Gastrocnemius medialis (tissue), 4 donors: ENCODE measurements at regions not wholly inside any gene's neighbourhood (a gene's known extent, or its start where the extent isn't known, plus 50 kb on each side); places are given as distances from the start of the nearest gene placed in this dataset.
"Not testable (repeated sequence)": the region's sequence is repeated elsewhere in the genome, so short reads cannot be mapped to it uniquely, and the experiment has no call there.

ENCODE experiments used
- ATAC-seq, 2 donors: fragments of 150-250 bp; one replicate each; pipeline ENCODE4 v1.9.1; 2016
- DNase-seq, 2 donors: peaks; one replicate each; pipeline ENCODE4 v3.0.0-alpha.2; 2019
- H3K27ac ChIP-seq, 4 donors: fragments of 200-600 bp; sonication (generic); 1 replicate in 1 of 4; 2 replicates in 3 of 4; pipeline ENCODE4 v1.5.1; 2016 to 2018; ENCODE audit warnings: mild to moderate bottlenecking in 2 of 4, moderate library complexity in 1 of 4
- H3K27me3 ChIP-seq, 3 donors: fragments of 200-600 bp; sonication (generic) in 2 of 3; 1 replicate in 1 of 3; 2 replicates in 2 of 3; pipeline versions ENCODE4 v1.5.1 to v1.6.0; 2016 to 2019; ENCODE audit warnings: mild to moderate bottlenecking in 1 of 3, moderate library complexity in 1 of 3
- H3K36me3 ChIP-seq, 2 donors: fragments of 200-600 bp; sonication (generic) in 1 of 2; one replicate each; pipeline ENCODE4 v1.5.1; 2017 to 2018
- H3K4me1 ChIP-seq, 2 donors: fragments of 200-600 bp; sonication (generic) in 1 of 2; one replicate each; pipeline ENCODE4 v1.5.1; 2016 to 2017; ENCODE audit warnings: mild to moderate bottlenecking in 2 of 2
- H3K4me3 ChIP-seq, 4 donors: fragments of 200-600 bp; sonication (generic) in 3 of 4; 1 replicate in 1 of 4; 2 replicates in 3 of 4; pipeline ENCODE4 v1.5.1; 2016 to 2019; ENCODE audit warnings: mild to moderate bottlenecking in 2 of 4
- H3K9me3 ChIP-seq, 3 donors: fragments of 200-600 bp; sonication (generic) in 2 of 3; 1 replicate in 1 of 3; 2 replicates in 2 of 3; pipeline ENCODE4 v1.5.1; 2016 to 2019
- POLR2A ChIP-seq, 2 donors: fragments of 450-650 bp; IDR thresholded peaks; one replicate each; pipeline ENCODE4 v1.6.1; 2017; ENCODE audit warnings: antibody characterized with exemption in 2 of 2, mild to moderate bottlenecking in 2 of 2, moderate library complexity in 2 of 2
- in situ Hi-C, 4 donors: fragments of 200-750 bp; cut with MboI; loops; one replicate each; pipeline versions ENCODE4 v1.15.0 to v1.8.0; 2017; ENCODE audit warnings: low sequenced_read_pairs in 4 of 4
- intact Hi-C: fragments of 100-400 bp; cut with DNase I; formaldehyde crosslinking; loops from one replicate; pipeline ENCODE4 v1.15.1; 2023; ENCODE audit warnings: low total_unique reads
- TF ChIP-seq, protein P1 (sequence below), 5 experiments: fragments of 450-650 bp in 3 of 5; fragments of 200-600 bp in 2 of 5; sonication (generic) in 2 of 5; IDR thresholded peaks in 4 of 5; conservative IDR thresholded peaks in 1 of 5; 1 replicate in 4 of 5; 2 replicates in 1 of 5; pipeline ENCODE4 v1.5.1; 2016 to 2019; ENCODE audit warnings: antibody characterized with exemption in 5 of 5, mild to moderate bottlenecking in 3 of 5, moderate library complexity in 3 of 5

DNA sequence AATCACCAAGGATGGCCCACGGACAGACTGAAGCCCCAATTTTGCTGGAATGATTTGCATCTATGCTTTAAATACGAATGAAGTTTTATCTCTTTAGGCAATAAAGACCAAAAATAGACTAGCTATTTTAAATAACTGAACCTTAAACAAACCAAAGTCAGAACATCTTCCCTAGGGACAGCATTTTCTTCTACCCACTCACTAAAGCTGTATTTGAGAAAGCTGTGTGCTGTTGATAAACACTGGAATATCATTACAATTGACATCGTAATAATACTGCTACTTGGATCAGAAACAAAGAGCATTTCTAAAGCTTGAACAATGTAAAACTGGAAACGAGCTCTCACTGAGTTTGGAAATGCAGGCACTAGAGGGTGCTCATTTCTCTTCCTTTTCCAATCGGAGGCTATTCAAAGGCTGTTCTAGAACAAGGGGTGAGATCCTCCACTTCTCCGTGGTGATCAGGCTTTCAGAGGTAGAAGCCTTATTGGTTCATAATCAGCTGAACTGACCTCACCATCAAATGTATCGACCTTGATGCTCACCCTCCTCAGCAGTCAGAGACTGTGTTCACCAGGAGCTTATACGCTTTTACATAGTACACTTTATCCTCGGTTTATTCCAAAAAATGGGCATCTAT is 225.3 kb upstream of the PRSS1 start:
- TF ChIP-seq, protein P1, sequence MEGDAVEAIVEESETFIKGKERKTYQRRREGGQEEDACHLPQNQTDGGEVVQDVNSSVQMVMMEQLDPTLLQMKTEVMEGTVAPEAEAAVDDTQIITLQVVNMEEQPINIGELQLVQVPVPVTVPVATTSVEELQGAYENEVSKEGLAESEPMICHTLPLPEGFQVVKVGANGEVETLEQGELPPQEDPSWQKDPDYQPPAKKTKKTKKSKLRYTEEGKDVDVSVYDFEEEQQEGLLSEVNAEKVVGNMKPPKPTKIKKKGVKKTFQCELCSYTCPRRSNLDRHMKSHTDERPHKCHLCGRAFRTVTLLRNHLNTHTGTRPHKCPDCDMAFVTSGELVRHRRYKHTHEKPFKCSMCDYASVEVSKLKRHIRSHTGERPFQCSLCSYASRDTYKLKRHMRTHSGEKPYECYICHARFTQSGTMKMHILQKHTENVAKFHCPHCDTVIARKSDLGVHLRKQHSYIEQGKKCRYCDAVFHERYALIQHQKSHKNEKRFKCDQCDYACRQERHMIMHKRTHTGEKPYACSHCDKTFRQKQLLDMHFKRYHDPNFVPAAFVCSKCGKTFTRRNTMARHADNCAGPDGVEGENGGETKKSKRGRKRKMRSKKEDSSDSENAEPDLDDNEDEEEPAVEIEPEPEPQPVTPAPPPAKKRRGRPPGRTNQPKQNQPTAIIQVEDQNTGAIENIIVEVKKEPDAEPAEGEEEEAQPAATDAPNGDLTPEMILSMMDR (IDR thresholded peaks at IDR 0.05 in 4 of 5, conservative IDR thresholded peaks at IDR 0.05 in 1 of 5), result no peak
- TF ChIP-seq POLR2A (IDR thresholded peaks at IDR 0.05), result no peak
- H3K4me1 ChIP-seq, result peaks cover 0 to 2% of the 10 kb centered on the region in 2 donors
- DNase-seq (no peak), ATAC-seq (no peak)
- intact Hi-C loops, result no loop called here
- no peaks in the 10 kb centered on the region for H3K36me3 ChIP-seq
- H3K27me3 ChIP-seq, result peaks cover 0 to 4% (median 4%) of the 10 kb centered on the region in 3 donors
- in situ Hi-C loops, result no loop called here
- H3K27ac ChIP-seq, result no peak overlapping the region
- H3K4me3 ChIP-seq, result no peak overlapping the region
- no peaks in the 10 kb centered on the region for H3K9me3 ChIP-seq

- Histone ChIP-seq H3K27ac (no peak overlapping the region), H3K4me3 (no peak overlapping the region), H3K27me3 (no peaks in the 10 kb centered on the region), H3K9me3 (no peaks in the 10 kb centered on the region), H3K4me1 (peaks cover 0 to 9% of the 10 kb centered on the region in 2 donors), H3K36me3 (no peaks in the 10 kb centered on the region)
- no peak for TF ChIP-seq POLR2A (IDR thresholded peaks at IDR 0.05)
- TF ChIP-seq, protein P1 (IDR thresholded peaks at IDR 0.05 in 4 of 5, conservative IDR thresholded peaks at IDR 0.05 in 1 of 5), result no peak
- intact Hi-C loops, result no loop called here
- DNase-seq (no peak), ATAC-seq (no peak)
- in situ Hi-C loops, result no loop called here
Measured at GRCh38 chr7:142522735-142523134, 226.5 kb upstream of the PRSS1 start.

- H3K4me1 ChIP-seq, H3K36me3 ChIP-seq, ATAC-seq, intact Hi-C loops, H3K4me3 ChIP-seq, DNase-seq, H3K9me3 ChIP-seq, in situ Hi-C loops, H3K27me3 ChIP-seq, H3K27ac ChIP-seq: not testable (repeated sequence)
Measured at GRCh38 chr7:142520885-142521284, 228.4 kb upstream of the PRSS1 start.

- H3K9me3 ChIP-seq, ATAC-seq, H3K4me1 ChIP-seq, in situ Hi-C loops, intact Hi-C loops, H3K4me3 ChIP-seq, H3K27ac ChIP-seq, DNase-seq, H3K27me3 ChIP-seq, H3K36me3 ChIP-seq: not testable (repeated sequence)
Measured at GRCh38 chr7:142520455-142520854, 228.8 kb upstream of the PRSS1 start.

- in situ Hi-C loops (no loop called here), intact Hi-C loops (no loop called here)
- Histone ChIP-seq H3K36me3 (no peaks in the 10 kb centered on the region), H3K27ac (no peak overlapping the region), H3K4me1 (peaks cover 3 to 9% of the 10 kb centered on the region in 2 donors), H3K9me3 (no peaks in the 10 kb centered on the region), H3K4me3 (no peak overlapping the region), H3K27me3 (no peaks in the 10 kb centered on the region)
- TF ChIP-seq, protein P1 (IDR thresholded peaks at IDR 0.05 in 4 of 5, conservative IDR thresholded peaks at IDR 0.05 in 1 of 5), result no peak
- no peak for TF ChIP-seq POLR2A (IDR thresholded peaks at IDR 0.05)
- DNase-seq (no peak), ATAC-seq (no peak)
Measured at GRCh38 chr7:142519079-142520078, 229.9 kb upstream of the PRSS1 start.
